Activated CD8-positive, alpha-beta memory T cell treated with anti-CD3 and anti-CD28 coated beads for 36 hours (primary cell): ENCODE measurements at regions not wholly inside any gene's neighbourhood (a gene's known extent, or its start where the extent isn't known, plus 50 kb on each side); places are given as distances from the start of the nearest gene placed in this dataset.

ENCODE experiments used
- CTCF ChIA-PET: fragments of 350-600 bp; sonication (Branson Sonifier 250); formaldehyde crosslinking; loops from one replicate; lab custom pipeline; 2021; ENCODE audit warnings: antibody characterized with exemption; lab: Charles Lee
- POLR2A ChIA-PET: fragments of 350-600 bp; sonication (Branson Sonifier 250); formaldehyde crosslinking; loops from one replicate; lab custom pipeline; 2021; ENCODE audit warnings: antibody characterized with exemption; lab: Charles Lee

- POLR2A ChIA-PET = no interaction called here
- CTCF ChIA-PET = interaction anchor here (0.7 kb wide), 1 partner anchor 958 kb away, joined by 4 read pairs; no protein-coding TSS in a partner anchor
Observed at GRCh38 chr15:39153058-39153714, 427.7 kb upstream of the THBS1 start.

- ChIA-PET CTCF (no interaction called here), POLR2A (no interaction called here)
Observed at GRCh38 chr15:39153716-39154115, 427.2 kb upstream of the THBS1 start.

GRCh38 chr15:39154227-39154638 lies 426.6 kb upstream of the THBS1 start:
- ChIA-PET CTCF (no interaction called here), POLR2A (no interaction called here)

GRCh38 chr15:39154776-39155175 lies 426.1 kb upstream of the THBS1 start:
- ChIA-PET POLR2A (no interaction called here), CTCF (no interaction called here)

GRCh38 chr15:39156166-39156565 lies 424.7 kb upstream of the THBS1 start:
- CTCF ChIA-PET = no interaction called here
- POLR2A ChIA-PET = no interaction called here

- CTCF ChIA-PET = interaction anchor here (0.6 kb wide), 1 partner anchor 15 kb away, joined by 3 read pairs; no protein-coding TSS in a partner anchor
- POLR2A ChIA-PET = no interaction called here
Observed at GRCh38 chr15:39156646-39157250, 424.1 kb upstream of the THBS1 start.

- POLR2A ChIA-PET = no interaction called here
- CTCF ChIA-PET = no interaction called here
Observed at GRCh38 chr15:39157882-39158281, 423.0 kb upstream of the THBS1 start.

GRCh38 chr15:39159833-39160232 lies 421.0 kb upstream of the THBS1 start:
- POLR2A ChIA-PET = no interaction called here

GRCh38 chr15:39161096-39161495 lies 419.8 kb upstream of the THBS1 start:
- ChIA-PET POLR2A (no interaction called here), CTCF (no interaction called here)

More at GRCh38 chr15:39159833-39160232, 421.0 kb upstream of the THBS1 start:
- CTCF ChIA-PET = no interaction called here

GRCh38 chr15:39165020-39165706 lies 415.7 kb upstream of the THBS1 start:
- ChIA-PET POLR2A (no interaction called here), CTCF (no interaction called here)

GRCh38 chr15:39167164-39168058 lies 413.5 kb upstream of the THBS1 start:
- CTCF ChIA-PET = no interaction called here
- POLR2A ChIA-PET = no interaction called here

- ChIA-PET CTCF (no interaction called here), POLR2A (no interaction called here)
Observed at GRCh38 chr15:39171944-39172368, 408.9 kb upstream of the THBS1 start.

GRCh38 chr15:39172380-39173281 lies 408.2 kb upstream of the THBS1 start:
- ChIA-PET CTCF (no interaction called here), POLR2A (no interaction called here)

- ChIA-PET POLR2A (no interaction called here), CTCF (no interaction called here)
Observed at GRCh38 chr15:39173426-39173825, 407.5 kb upstream of the THBS1 start.

- CTCF ChIA-PET = no interaction called here
- POLR2A ChIA-PET = no interaction called here
Observed at GRCh38 chr15:39174332-39174731, 406.5 kb upstream of the THBS1 start.

- POLR2A ChIA-PET = interaction anchor here (0.6 kb wide), 1 partner anchor 342 kb away, joined by 3 read pairs; no protein-coding TSS in a partner anchor
- CTCF ChIA-PET = no interaction called here
Observed at GRCh38 chr15:39176030-39176429, 404.8 kb upstream of the THBS1 start.

- POLR2A ChIA-PET = no interaction called here
- CTCF ChIA-PET = interaction anchor here (0.8 kb wide), 1 partner anchor 9 kb away, joined by 5 read pairs; no protein-coding TSS in a partner anchor
Observed at GRCh38 chr15:39177561-39177960, 403.3 kb upstream of the THBS1 start.

GRCh38 chr15:39180030-39180429 lies 400.8 kb upstream of the THBS1 start:
- CTCF ChIA-PET = no interaction called here
- POLR2A ChIA-PET = interaction anchor here (0.5 kb wide), 1 partner anchor 585 kb away, joined by 3 read pairs; no protein-coding TSS in a partner anchor
